ENCODE measurements at regions not wholly inside any gene's neighbourhood (a gene's known extent, or its start where the extent isn't known, plus 50 kb on each side); places are given as distances from the start of the nearest gene placed in this dataset.

DNA sequence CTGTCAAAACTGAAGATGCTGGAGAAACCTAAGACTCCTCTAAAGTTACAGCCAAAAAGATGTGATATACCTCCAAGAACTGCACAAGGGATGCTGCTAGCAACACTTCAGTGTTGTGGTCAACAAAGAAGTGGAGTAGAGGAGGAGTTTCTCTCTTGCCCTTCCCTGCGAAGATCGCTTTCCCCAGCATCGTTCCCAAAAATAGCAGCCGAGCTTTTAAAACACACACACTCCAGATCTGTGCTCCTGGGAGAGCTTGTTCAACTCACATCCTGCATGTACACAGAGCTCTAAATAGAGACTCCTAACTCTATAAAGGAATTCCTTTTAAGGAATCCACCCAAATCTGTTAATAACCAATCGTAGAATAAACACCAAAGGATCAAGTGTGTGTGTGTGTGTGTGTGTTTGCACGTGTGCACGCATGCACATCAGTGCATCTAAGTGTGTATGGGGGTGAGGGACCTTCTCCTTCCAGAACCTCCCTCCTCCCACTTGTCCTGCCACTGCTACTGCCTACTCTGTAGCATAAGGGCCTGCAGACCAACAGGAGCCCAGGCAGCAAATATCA, 58.5 kb downstream of the PSMG1 start:
- DNase-seq, result no peak

DNA sequence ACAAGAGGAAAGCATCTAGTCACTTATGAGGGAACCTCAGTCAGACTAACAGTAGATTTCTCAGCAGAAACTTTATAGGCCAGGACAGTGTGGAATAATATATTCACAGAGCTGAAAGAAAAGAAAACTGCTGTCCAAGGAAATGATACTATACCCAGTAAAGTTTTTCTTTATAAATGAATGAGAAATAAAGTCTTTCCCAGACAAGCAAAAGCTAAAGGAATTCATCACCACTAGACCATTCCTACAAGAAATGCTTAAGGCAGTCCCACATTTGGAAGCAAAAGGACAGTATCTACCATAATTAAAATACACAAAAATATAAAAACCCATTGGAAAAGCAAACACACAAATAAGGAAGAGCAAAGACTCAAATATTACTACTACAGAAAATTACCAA, 59.9 kb downstream of the PSMG1 start:
- DNase-seq, result no peak

DNA sequence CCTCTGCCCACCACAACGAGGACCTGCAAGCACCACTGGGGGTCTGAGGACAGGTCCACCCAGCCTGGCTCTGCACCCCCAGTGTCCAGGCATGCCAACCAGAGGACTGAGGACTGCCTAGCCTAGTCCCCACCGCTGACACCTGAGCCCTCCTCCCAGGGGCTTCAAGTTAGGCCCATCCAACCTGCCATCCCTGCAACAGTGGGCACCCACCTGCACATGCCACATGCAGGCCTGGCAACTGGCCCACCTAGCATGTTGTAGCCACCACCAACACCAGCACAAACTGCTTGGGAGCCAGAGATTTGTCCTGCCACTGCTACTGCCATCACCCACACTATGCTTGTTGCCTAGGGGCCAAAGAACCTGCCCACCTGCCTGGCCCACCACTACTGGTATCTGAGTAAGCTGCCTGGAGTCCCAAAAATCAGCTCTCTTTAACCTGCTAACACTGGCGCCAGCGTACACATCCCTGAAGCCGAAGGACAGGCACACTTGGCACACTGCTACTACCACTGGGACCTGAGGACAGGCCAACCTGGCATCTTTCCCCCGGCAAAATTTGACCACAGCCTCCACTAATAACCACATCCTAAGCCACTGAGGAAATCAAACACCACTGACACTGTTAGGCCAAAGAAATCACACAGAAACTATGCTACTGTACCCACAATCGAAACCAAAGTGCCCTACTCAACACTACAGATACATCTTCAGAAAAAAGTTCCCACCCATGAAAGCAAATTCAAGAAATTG, 61.5 kb downstream of the PSMG1 start:
- no peak for DNase-seq

DNA sequence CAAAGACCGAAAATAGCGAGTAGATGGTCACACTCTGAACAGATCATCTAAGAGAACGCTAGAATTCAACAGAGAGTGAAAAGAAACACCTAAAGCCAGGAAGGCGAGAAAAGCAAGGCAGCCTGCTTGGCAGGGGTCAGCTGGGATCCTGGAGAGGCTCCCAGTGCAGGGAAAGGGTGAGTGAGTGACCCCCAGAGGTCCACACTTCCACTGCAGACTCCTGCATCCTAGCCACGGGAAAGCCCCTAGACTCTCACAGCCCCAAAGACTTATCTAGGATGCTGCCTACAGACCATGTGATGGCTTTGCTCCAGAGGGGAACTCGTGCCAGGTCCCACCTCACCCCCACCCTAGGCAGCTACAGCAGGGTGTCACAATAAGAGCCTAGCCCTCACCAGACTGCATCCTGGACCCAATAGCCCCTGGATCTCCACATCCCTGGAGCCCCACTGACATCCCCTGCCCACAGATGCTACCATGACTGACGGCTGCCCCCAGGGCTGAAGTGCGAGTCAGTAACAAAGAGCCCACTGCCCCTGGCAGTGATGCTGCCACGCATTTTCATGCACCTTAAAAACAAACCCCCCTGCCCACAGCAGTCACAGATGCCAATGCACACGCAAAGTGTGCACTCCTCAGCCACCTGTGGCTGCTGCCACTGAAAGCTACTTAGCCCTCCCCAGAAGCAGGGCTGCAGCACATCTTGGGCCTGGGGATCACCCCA, 62.2 kb downstream of the PSMG1 start:
- peak in 1 of 2 donors; percentile 21 for DNase-seq

DNA sequence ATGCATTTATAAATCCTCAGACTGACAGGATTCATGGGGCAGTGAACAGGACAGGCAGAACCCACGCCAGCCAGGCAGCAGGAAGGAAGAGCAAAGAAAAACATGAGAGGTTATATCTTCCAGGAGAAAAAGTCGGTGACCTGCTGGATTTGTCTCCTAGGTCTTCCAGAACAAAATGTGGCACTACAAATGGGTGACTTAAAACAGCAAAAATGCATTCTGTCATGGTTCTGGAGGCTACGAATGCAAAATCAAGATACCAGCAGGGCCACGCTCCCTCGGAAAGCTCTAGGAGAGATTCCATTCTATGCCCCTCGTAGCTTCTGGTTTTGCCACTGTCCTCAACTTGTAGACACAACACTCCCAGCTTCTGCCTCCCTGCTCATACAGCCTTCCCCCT, 63.4 kb downstream of the PSMG1 start:
- no peak for DNase-seq

DNA sequence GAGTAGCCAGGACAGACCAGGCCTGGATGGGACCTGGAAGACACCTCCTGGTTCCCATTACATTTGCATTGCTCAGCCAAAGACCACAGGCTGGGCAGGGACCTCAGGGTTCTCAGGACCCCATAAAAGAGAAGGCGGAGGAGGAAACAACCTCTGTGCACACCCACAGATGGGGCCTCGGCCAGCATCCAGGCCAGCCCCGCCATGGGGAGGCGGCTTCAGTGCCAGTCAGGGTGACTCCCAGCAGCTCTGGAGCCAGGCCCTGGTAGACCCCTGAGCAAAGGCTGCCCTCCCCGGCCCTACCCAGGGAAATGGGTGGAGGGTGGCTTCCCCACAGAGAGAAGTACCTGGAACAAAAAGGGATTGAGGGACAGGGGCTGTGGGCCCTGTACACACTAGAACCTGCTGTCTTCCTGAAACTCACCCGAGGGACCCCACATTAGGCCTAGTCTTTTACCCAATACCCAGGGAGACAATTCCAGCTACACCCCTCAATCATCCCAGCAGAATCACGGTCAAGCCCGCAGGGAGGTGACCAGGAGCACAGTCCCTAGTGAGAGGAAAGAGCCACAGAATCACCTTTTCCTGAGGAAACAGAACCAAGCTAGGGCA, 64.5 kb downstream of the PSMG1 start:
- no peak for DNase-seq

DNA sequence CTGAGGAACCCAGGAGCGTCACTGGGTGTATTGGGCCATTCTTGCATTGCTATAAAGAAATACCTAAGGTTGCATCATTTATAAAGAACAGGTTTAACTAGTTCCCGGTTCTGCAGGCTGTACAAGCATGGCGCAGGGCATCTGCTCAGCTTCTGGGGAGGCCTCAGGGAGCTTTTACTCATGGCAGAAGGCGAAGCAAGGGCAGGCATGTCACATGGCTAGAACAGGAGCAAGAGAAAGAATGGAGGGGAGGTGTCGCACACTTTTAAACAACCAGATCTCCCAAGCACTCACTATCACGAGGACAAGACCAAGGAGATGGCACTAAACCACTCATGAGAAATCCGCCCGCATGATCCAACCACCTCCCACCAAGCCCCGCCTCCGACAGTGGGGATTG, 65.2 kb downstream of the PSMG1 start:
- DNase-seq, result no peak

DNA sequence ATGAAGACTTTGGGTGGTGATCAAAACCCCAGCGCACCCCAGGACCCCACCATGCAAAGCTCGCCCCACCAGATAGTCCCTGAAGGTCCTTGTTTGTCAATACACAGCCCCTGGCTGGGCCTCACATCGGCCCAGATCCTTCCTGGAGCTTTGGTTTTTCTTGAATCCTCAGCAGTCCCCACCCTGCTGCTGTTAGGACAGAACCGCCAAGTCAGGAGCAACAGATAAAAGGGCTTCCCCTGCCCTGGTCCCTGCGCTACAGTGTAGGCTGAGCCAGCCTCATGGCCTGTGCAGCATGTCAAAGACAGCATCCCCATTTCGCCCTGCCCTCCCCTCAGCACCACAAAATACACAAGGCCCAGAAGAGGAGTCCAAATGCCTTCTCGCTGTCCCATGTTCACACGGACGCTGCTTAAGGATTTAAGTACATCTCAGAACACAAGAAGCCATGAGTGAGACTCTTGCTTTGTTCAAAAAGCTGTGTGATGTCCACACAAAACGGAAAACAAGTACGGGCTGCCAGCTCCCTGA, 65.7 kb downstream of the PSMG1 start:
- no peak for DNase-seq

DNA sequence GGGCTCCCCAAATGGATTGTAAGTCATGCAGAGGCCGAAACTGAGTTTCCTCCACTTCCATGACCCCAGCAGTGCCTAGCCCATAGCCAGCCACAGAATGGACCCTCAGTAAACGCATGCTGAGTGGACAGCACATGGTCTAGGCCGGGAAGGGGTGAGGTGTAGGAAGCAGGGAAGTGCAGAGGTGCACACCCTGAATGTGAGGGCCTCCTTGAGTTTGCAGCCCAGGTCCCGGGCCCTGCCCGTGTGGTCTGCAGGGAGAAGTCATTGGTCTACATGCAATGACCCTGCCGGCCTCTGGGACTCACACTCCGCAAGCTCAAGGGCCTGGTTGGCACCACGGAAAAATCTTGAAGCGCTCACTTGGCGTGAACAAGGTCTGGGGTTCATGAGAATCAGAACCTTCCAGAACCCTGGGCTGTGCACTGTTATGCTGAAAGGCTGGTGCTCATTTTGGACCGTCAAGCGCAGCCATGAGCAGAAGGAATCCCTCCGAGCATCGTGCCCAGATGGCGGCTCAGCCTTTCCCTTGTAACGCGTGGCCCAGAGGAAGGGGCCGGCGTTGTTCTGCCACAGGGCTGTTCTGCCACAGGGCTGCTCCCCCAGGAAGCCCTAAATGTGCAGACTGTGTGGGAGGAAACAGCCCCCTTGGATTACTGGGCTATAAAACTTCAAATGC, 66.4 kb downstream of the PSMG1 start:
- no peak for DNase-seq

DNA sequence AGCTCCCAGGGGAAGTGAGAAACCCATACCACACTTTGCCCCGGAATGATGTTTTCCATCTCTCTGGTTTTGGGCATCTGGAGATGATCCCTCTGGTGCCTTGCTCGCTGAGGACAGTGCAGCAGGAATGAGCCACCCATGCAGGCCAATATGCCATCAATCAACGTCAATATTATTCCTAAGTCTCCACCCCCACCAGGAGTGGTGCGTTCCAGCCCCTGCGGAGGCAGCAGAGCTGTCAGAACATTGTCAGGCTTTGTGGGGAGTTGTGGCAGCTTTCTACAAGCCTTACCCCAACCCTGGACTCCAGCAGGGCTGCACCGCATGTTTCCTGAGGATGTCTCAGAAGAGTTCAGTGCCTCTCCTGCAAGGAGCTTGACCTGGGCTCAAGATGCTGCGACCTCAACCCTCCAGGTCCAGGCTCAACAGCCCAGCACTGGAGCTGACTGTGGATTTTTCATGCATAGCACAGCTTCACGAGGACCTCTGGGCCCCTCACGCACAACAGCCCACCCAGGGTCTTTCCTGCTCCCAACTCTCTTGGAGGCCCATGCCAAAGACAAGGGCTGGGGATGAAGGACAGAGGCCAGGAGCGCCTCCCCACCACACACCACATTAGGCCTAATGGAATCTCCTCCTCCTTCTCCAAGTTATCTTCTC, 67.5 kb downstream of the PSMG1 start:
- DNase-seq, result no peak

DNA sequence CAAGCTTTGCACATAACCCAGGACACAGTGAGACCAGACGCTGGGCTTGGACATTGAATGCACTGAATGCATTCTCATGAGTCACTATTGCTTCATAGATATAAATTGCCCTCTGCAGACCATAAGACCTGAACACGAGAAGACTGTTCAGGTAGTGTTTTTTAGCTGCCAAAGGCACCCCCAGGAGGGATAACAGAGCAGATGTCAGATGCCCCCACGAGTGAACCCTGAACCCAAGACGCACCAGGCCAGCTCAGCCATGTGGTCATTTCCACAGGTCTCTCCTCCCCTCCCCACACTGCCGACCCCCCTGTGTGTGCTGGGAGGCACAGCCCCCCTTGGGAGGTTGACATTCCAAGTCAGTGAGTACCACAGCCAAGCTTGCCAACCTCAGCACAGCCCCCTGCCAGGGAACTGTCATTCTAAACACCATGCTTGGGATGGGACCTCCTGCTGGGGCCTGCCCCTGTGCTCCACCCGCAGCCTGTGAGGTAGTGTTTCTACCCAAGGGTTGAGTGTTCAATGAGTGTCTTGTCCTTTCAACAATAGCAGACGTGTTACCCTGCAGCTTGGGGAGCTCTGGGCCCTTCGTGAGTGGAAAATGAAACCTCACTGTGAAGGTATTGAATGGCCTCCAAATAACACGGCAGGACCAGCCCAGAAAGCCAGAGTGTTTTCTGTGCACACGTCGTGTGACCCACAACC, 68.2 kb downstream of the PSMG1 start:
- DNase-seq, result no peak

DNA sequence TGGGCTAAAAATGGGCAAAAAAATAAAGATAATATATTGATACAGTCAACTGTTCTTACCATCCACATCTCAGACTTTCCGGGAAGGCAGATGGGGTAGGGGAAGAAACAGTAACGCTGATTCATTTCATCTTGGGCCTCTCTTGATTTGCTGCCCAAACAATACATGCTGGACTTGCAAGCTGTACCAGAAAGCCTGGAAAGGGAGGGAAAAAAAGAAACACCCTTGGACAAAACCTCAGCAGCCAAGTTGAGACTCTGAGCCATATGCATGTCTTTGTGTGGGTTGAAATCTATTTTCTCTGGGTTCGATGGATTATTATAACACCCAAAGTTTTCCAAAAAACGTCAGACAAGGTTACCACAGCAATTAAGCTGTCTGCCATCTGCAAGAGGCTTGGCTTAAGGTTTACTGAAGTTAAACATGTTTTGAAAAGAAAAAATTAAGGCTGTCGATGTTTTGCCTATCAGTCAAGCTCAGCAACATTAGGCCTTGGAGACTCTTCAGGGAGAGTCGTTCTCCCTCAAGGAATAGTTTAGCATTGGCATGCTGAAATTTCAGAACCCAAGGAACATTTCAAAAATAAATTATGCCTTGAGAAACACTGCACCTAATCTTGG, 71.2 kb downstream of the PSMG1 start:
- DNase-seq, result no peak

DNA sequence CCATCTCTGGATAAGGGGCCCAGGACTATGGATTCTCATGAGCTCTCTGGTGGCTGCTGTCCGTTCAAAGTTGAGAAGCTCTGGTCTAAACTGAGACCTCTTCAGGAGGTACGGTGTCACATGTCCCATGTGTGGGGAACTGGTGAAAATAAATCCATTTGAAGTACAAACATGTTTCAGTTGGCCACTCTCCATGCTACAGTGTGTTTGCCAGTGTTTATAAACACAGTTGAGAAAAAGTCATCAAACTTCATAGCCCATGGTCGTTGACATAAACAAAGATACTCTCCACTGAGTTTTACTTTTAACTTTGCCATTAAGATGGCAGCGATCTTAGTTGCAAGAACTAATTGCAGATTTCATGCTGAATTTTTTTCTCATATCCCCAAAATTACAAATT, 72.8 kb downstream of the PSMG1 start:
- DNase-seq, result no peak

DNA sequence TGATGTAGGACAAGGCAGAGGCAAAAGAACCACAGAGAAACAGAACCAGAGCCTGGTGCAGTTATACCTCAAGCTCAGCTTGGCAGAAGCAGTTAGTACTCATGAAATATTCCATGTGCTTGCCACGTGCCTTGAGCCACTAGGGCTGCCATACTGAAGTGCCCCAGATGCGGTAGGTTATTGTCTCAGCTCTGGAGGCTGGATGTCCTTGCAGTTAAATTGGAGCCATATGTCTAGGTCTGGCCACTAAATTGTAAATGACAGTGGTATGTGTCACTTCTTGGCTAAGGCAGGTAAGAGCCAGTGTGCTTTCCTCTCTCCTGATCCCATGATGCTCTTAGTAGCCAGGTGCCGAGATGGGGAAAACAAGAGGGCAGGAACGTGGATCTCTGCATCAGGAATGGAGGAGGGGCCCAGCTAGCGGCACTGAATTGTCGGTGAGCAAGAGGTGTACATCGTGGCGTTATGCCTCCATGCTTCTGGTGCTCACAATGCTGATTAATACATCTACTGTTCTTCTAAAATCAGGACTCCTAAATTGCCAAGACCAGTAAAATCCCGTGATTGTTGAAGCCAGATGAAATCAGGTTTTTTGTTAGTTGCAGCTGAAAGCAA, 73.5 kb downstream of the PSMG1 start:
- no peak for DNase-seq

DNA sequence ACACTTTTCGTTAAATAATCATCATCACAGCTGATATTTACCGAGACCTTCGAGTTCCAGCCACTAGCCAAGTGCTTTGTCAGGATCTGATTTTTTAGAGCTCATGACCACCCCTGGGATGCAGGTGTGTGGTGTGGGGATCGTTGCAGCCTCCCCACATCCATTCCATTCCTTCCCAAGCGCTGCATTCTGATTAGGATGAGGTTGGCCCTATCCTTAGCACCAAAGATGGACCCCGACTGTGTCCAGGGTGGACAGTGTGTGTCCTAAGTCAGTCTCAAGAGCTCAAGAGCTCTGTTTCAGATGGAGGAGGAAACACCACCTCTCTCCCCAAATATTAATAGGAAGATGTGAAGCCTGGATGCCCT, 74.1 kb downstream of the PSMG1 start:
- DNase-seq, result no peak

DNA sequence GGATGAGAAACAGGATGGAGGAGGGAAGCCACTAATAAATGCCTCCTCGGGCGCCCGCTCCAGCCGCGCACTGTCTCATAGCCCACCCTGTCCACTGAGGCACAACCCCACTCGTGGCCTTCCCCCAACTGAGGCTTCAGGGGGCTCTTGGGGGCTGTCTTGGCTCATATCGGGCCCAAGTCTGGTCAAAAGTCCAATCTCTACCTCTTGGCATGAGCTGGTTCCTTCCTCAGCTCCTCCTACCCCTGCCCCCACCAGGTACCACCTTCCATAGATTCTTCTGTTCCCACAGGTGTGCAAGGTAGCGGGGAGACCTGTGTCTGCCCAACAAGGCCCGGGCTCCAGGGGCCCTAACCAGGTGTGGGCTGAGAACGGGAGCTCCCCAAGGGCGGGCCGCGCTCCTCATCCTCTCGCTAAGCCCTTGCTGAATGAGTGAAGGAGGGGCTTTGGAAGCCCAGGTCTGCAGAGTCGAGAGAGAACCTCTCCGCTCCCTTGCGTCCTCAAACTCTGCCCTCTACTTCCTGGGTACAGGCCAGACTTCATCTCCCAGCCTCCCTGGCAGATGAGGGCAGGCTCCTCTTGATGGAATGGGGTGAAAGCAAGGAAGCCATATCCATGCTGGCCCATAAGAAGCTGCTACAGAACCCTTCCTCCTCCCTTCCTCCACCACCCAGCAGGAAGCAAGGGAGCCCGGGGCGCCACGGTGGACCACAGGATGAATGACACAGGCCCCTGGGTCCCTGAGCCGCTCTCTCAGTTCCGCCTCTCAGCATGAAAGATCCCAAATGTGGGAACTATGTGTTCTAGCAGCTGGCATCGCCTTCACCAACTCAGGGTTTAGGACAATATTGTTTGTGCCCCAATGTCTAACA, 74.7 kb downstream of the PSMG1 start:
- DNase-seq, result no peak

DNA sequence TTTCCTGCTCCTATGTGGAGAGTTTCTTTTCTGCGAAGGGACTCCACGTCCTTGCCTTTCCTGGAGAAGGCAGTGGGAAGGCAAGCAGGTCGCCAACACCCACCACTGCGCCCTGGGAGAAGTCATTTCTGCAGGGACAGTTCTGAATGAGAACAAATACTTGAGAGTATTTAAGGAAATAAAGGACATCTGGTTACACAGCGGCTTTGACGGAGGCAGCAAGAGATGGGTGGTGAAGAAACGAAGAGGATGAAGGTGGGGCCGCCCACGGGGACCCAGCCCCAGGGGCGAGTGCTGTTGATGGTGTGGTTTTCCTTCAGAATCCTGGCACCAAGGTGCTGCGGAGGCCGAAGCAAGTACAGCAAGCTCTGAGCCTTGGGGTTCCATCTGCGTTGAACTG, 75.5 kb downstream of the PSMG1 start:
- DNase-seq, result no peak

DNA sequence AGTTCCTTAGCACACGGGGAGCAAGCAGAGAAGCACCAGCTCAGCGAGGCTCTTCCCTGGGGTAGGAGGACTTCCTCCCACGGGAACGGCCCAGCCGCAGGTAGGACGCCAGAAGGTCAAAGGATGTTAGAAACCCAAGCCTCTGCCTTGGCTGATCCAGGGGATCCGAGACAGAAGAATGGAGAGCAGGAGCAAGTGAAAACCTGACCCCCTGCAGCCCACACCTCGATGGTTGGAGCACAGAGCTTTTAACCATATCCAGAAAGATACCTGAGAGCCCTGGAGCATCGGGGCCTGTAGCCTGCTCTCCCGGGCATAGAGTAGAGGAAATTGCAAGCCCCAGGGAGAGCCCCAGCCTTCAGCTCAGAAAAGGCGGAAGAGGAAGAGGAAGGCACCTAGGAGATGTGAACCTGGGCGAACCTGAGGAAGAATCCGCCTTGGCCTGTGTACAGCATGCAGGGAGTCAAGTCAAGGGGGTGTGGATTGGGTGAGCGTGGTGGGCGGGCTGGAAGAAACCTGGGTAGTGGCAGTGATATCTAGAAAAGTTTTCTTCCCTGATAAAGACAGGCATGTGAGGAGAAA, 76.3 kb downstream of the PSMG1 start:
- no peak for DNase-seq

DNA sequence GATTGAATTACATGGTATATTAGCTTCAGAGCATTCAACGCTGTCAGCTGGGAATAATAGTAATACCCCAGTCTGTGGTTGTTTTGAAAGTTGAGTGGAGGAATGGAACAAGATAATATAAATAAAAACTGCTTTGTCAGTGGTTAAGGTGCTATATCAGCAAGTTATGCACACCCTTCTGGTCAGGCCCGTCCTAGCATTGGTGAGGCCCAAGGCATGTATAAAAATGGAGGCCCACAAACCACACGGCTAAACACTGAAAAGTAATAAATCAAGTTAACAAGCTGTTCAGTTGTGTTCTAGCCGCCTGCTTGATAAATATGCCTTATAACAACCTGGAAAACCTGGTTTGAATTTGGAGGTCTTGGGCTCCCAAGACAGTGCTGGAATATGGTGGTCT, 77.4 kb downstream of the PSMG1 start:
- no peak for DNase-seq

Data from inflammatory macrophage treated with lipopolysaccharide for 1 hour (primary cell).